ENCODE measurements at regions not wholly inside any gene's neighbourhood (a gene's known extent, or its start where the extent isn't known, plus 50 kb on each side); places are given as distances from the start of the nearest gene placed in this dataset.

DNA sequence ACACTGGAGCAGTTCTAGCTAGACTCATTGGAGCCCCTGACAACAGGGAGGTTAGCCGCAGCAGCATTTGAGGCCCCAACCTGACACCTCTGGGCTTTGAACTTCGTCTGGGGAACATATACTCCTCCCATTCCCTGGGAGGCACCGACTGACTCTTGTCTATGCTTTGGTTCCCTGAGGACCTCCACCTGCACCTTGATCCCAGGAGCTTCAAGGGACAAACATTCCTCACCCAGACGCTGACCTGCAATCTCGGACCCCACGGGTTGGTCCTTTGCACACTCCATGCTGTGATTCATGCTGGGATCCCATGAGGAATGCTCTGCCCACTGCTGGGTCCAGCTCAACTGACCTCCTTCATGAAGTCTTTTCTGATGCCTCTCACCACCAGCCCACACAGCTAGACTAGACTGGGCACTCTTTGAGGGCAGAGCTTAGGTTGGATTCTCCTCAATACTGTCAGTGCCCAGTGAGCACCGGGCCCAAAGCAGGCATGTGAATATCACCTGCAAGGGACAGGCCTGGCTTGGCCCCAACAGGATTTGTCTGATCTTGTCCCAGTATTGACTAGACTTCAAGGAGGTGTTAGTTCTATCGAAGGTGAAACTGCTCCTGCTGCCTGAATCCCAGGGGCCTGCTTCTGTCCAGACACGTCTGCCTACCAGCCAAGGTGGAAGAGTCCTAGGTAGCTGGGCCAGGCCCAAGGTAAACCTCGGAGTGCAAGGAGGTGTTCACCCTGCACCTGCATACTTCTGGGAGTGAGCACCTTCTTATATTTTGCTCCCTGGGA is 51.8 kb upstream of the ZBTB43 start (continued):
- TF ChIP-seq, protein P1, sequence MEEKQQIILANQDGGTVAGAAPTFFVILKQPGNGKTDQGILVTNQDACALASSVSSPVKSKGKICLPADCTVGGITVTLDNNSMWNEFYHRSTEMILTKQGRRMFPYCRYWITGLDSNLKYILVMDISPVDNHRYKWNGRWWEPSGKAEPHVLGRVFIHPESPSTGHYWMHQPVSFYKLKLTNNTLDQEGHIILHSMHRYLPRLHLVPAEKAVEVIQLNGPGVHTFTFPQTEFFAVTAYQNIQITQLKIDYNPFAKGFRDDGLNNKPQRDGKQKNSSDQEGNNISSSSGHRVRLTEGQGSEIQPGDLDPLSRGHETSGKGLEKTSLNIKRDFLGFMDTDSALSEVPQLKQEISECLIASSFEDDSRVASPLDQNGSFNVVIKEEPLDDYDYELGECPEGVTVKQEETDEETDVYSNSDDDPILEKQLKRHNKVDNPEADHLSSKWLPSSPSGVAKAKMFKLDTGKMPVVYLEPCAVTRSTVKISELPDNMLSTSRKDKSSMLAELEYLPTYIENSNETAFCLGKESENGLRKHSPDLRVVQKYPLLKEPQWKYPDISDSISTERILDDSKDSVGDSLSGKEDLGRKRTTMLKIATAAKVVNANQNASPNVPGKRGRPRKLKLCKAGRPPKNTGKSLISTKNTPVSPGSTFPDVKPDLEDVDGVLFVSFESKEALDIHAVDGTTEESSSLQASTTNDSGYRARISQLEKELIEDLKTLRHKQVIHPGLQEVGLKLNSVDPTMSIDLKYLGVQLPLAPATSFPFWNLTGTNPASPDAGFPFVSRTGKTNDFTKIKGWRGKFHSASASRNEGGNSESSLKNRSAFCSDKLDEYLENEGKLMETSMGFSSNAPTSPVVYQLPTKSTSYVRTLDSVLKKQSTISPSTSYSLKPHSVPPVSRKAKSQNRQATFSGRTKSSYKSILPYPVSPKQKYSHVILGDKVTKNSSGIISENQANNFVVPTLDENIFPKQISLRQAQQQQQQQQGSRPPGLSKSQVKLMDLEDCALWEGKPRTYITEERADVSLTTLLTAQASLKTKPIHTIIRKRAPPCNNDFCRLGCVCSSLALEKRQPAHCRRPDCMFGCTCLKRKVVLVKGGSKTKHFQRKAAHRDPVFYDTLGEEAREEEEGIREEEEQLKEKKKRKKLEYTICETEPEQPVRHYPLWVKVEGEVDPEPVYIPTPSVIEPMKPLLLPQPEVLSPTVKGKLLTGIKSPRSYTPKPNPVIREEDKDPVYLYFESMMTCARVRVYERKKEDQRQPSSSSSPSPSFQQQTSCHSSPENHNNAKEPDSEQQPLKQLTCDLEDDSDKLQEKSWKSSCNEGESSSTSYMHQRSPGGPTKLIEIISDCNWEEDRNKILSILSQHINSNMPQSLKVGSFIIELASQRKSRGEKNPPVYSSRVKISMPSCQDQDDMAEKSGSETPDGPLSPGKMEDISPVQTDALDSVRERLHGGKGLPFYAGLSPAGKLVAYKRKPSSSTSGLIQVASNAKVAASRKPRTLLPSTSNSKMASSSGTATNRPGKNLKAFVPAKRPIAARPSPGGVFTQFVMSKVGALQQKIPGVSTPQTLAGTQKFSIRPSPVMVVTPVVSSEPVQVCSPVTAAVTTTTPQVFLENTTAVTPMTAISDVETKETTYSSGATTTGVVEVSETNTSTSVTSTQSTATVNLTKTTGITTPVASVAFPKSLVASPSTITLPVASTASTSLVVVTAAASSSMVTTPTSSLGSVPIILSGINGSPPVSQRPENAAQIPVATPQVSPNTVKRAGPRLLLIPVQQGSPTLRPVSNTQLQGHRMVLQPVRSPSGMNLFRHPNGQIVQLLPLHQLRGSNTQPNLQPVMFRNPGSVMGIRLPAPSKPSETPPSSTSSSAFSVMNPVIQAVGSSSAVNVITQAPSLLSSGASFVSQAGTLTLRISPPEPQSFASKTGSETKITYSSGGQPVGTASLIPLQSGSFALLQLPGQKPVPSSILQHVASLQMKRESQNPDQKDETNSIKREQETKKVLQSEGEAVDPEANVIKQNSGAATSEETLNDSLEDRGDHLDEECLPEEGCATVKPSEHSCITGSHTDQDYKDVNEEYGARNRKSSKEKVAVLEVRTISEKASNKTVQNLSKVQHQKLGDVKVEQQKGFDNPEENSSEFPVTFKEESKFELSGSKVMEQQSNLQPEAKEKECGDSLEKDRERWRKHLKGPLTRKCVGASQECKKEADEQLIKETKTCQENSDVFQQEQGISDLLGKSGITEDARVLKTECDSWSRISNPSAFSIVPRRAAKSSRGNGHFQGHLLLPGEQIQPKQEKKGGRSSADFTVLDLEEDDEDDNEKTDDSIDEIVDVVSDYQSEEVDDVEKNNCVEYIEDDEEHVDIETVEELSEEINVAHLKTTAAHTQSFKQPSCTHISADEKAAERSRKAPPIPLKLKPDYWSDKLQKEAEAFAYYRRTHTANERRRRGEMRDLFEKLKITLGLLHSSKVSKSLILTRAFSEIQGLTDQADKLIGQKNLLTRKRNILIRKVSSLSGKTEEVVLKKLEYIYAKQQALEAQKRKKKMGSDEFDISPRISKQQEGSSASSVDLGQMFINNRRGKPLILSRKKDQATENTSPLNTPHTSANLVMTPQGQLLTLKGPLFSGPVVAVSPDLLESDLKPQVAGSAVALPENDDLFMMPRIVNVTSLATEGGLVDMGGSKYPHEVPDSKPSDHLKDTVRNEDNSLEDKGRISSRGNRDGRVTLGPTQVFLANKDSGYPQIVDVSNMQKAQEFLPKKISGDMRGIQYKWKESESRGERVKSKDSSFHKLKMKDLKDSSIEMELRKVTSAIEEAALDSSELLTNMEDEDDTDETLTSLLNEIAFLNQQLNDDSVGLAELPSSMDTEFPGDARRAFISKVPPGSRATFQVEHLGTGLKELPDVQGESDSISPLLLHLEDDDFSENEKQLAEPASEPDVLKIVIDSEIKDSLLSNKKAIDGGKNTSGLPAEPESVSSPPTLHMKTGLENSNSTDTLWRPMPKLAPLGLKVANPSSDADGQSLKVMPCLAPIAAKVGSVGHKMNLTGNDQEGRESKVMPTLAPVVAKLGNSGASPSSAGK (IDR thresholded peaks at IDR 0.05): no peak
- TF ChIP-seq ZKSCAN3 (CRISPR knock-in tag; IDR thresholded peaks at IDR 0.05) (no peak), XRCC5 (IDR thresholded peaks at IDR 0.05; ENCODE audit: low read depth, low read length) (no peak)
